ENCODE measurements at regions not wholly inside any gene's neighbourhood (a gene's known extent, or its start where the extent isn't known, plus 50 kb on each side); places are given as distances from the start of the nearest gene placed in this dataset.

DNA sequence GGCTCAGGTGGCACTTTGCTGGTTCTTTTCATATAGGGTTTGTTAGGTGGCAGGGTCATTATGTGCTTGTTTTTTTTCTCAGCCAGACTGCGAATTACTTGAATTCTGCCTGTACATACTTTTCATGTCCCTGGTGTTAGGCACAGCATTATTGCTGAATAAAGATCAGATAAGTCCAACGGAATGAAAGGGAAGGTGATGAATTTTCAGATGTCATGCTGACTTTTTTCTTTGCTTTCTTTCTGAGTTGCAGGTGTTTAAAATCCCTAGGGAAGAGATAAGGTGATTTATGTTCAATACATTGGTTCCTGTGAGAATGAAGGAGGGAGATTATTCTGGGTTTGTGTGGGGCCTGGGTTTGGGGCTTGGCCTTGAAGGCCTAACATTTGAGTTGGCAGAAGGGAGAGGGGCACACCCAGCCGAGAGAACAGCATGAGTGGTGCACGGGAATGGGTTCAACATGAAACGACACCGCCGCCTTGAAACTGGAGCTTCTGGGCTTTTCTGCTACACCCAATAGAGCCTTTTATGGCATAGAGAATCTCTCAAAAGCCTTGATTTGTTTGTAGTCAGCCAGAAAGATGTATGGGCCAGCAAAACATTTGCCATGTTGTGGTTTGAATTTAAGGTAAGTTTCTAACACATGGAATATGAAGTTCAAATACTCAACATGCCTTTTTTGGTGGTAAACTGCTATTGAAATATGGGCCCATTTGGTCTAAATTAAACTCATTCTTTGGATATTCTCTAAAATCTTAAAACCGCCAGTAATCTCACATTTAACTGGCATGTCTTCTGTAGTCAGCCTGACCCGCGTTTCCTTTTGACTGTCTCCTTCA is 477.0 kb downstream of the PCNX1 start:
- no peak for DNase-seq
- Histone ChIP-seq H4K91ac (ENCODE audit: insufficient read length, low read depth, low read length) (no peak overlapping the region), H4K8ac (replicated peaks; ENCODE audit: insufficient read length, low read depth, low read length) (no peak overlapping the region), H3K27me3 (ENCODE audit: insufficient read depth, low read length) (no peaks in the 10 kb centered on the region), H3K9me3 (ENCODE audit: control insufficient read depth, low read depth, low read length) (no peaks in the 10 kb centered on the region), H3K4ac (ENCODE audit: low read depth, low read length) (no peak overlapping the region), H3K27ac (ENCODE audit: insufficient read length, low read depth, low read length) (no peak overlapping the region), H2BK120ac (ENCODE audit: low read depth, low read length, poor library complexity, severe bottlenecking) (no peak overlapping the region), H2BK20ac (ENCODE audit: low read depth, low read length, poor library complexity, severe bottlenecking) (no peak overlapping the region), H3K23me2 (ENCODE audit: insufficient read length, low read depth, low read length, poor library complexity, severe bottlenecking) (no peaks in the 10 kb centered on the region), H3K18ac (ENCODE audit: insufficient read length, low read depth, low read length) (no peak overlapping the region), H2BK12ac (ENCODE audit: insufficient read length, low read depth, low read length) (no peak overlapping the region), H2BK5ac (ENCODE audit: insufficient read length, low read length) (no peak overlapping the region), H2AK5ac (ENCODE audit: insufficient read length, low read length) (no peak overlapping the region), H3K4me1 (ENCODE audit: insufficient read depth, low read length) (no peaks in the 10 kb centered on the region), H2BK15ac (ENCODE audit: low read depth, low read length) (no peak overlapping the region), H3T11ph (ENCODE audit: low read length) (peak overlapping the region; percentile 45), H3K9ac (ENCODE audit: extremely low read depth, insufficient read length, low read length) (no peak overlapping the region), H3K56ac (ENCODE audit: insufficient read length, low read depth, low read length) (no peak overlapping the region), H4K20me1 (ENCODE audit: control insufficient read depth, insufficient read depth, insufficient read length) (no peaks in the 10 kb centered on the region), H2AFZ (ENCODE audit: low read length) (no peak overlapping the region), H4K5ac (ENCODE audit: insufficient read length, low read depth, low read length) (no peak overlapping the region), H3K14ac (ENCODE audit: insufficient read depth, low read length) (no peak overlapping the region), H3K79me1 (ENCODE audit: insufficient read depth, low read depth, low read length, poor library complexity, severe bottlenecking) (peaks cover 2% of the 10 kb centered on the region), H3K23ac (ENCODE audit: insufficient read length, low read depth, low read length) (no peak overlapping the region), H3K4me2 (ENCODE audit: insufficient read depth, insufficient read length, low read length) (no peak overlapping the region), H3K79me2 (ENCODE audit: insufficient read depth, low read length) (peaks cover 3% of the 10 kb centered on the region; the same call in 1 of the 2 replicates)
- Mint-ChIP-seq H3K27ac (peak overlapping the region; percentile 19 to 83 (median 51); a peak in 6 of 7 replicates), H3K4me1 (peaks cover 30% of the 10 kb centered on the region in 2 experiments), H3K36me3 (ENCODE audit: insufficient read depth in 1 of 3, low read depth in 3 of 3) (no peaks in the 10 kb centered on the region; a peak in 1 of 7 replicates), H3K9me3 (no peaks in the 10 kb centered on the region), H3K27me3 (ENCODE audit: low read depth) (no peaks in the 10 kb centered on the region), H3K4me3 (no peak overlapping the region)
- TF ChIP-seq, protein P1, sequence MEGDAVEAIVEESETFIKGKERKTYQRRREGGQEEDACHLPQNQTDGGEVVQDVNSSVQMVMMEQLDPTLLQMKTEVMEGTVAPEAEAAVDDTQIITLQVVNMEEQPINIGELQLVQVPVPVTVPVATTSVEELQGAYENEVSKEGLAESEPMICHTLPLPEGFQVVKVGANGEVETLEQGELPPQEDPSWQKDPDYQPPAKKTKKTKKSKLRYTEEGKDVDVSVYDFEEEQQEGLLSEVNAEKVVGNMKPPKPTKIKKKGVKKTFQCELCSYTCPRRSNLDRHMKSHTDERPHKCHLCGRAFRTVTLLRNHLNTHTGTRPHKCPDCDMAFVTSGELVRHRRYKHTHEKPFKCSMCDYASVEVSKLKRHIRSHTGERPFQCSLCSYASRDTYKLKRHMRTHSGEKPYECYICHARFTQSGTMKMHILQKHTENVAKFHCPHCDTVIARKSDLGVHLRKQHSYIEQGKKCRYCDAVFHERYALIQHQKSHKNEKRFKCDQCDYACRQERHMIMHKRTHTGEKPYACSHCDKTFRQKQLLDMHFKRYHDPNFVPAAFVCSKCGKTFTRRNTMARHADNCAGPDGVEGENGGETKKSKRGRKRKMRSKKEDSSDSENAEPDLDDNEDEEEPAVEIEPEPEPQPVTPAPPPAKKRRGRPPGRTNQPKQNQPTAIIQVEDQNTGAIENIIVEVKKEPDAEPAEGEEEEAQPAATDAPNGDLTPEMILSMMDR (conservative IDR thresholded peaks at IDR 0.05) = no peak
- no CpG with 5 or more reads among the region's 10 CpGs for WGBS (ENCODE audit: extremely low coverage, insufficient read length, low lambda C conversion rate)
